ENCODE measurements at regions not wholly inside any gene's neighbourhood (a gene's known extent, or its start where the extent isn't known, plus 50 kb on each side); places are given as distances from the start of the nearest gene placed in this dataset.

- CTCF ChIA-PET = no interaction called here
These were observed 272.3 kb downstream of the TENT5A start for GRCh38 chr6:81480139-81480538.

GRCh38 chr6:81476881-81477280, 275.6 kb downstream of the TENT5A start:
- no peak for DNase-seq
- Mint-ChIP-seq H3K27me3 (ENCODE audit: low read depth) (no peaks in the 10 kb centered on the region), H3K4me1 (ENCODE audit: low read depth) (no peaks in the 10 kb centered on the region), H3K9me3 (no peaks in the 10 kb centered on the region), H3K27ac (no peak overlapping the region), H3K4me3 (no peak overlapping the region), H3K36me3 (ENCODE audit: low read depth) (no peaks in the 10 kb centered on the region)
- CTCF ChIA-PET = no interaction called here
- intact Hi-C loops (cut with micrococcal nuclease) = no loop called here

More at GRCh38 chr6:81480139-81480538, 272.3 kb downstream of the TENT5A start:
- no peak for DNase-seq
- Mint-ChIP-seq H3K9me3 (no peaks in the 10 kb centered on the region), H3K27me3 (ENCODE audit: low read depth) (no peaks in the 10 kb centered on the region), H3K4me3 (no peak overlapping the region), H3K27ac (no peak overlapping the region), H3K4me1 (ENCODE audit: low read depth) (no peaks in the 10 kb centered on the region), H3K36me3 (ENCODE audit: low read depth) (no peaks in the 10 kb centered on the region)
- intact Hi-C loops (cut with micrococcal nuclease) = no loop called here

- CTCF ChIA-PET = no interaction called here
- no peak overlapping the region for H3K27ac Mint-ChIP-seq
- H3K4me1 Mint-ChIP-seq (ENCODE audit: low read depth) = no peaks in the 10 kb centered on the region
- H3K36me3 Mint-ChIP-seq (ENCODE audit: low read depth) = no peaks in the 10 kb centered on the region
- H3K9me3 Mint-ChIP-seq = peaks cover 2% of the 10 kb centered on the region
- intact Hi-C loops (cut with micrococcal nuclease) = no loop called here
- H3K27me3 Mint-ChIP-seq (ENCODE audit: low read depth) = no peaks in the 10 kb centered on the region
- DNase-seq = no peak
- H3K4me3 Mint-ChIP-seq = no peak overlapping the region
These were observed 276.8 kb downstream of the TENT5A start for GRCh38 chr6:81475646-81476045.

GRCh38 chr6:81465859-81466258, 286.6 kb downstream of the TENT5A start:
- Mint-ChIP-seq H3K27me3 (ENCODE audit: low read depth) (no peaks in the 10 kb centered on the region), H3K4me3 (no peak overlapping the region), H3K27ac (no peak overlapping the region), H3K36me3 (ENCODE audit: low read depth) (no peaks in the 10 kb centered on the region), H3K4me1 (ENCODE audit: low read depth) (no peaks in the 10 kb centered on the region), H3K9me3 (peaks cover 8% of the 10 kb centered on the region)
- no peak for DNase-seq
- CTCF ChIA-PET = interaction anchor here (0.7 kb wide), 1 partner anchor 217 kb away, joined by 3 read pairs; no protein-coding TSS in a partner anchor
- intact Hi-C loops (cut with micrococcal nuclease) = loop anchor here (10.0 kb wide), 2 partner anchors 1131 to 1251 kb away; no protein-coding TSS in a partner anchor

GRCh38 chr6:81456416-81456815, 296.1 kb downstream of the TENT5A start:
- CTCF ChIA-PET = no interaction called here
- no peak for DNase-seq
- Mint-ChIP-seq H3K27ac (no peak overlapping the region), H3K36me3 (ENCODE audit: low read depth) (no peaks in the 10 kb centered on the region), H3K9me3 (peaks cover 1% of the 10 kb centered on the region), H3K27me3 (ENCODE audit: low read depth) (no peaks in the 10 kb centered on the region), H3K4me3 (no peak overlapping the region), H3K4me1 (ENCODE audit: low read depth) (no peaks in the 10 kb centered on the region)
- intact Hi-C loops (cut with micrococcal nuclease) = no loop called here

- no peak for DNase-seq
- Mint-ChIP-seq H3K27me3 (ENCODE audit: low read depth) (no peaks in the 10 kb centered on the region), H3K27ac (no peak overlapping the region), H3K4me1 (ENCODE audit: low read depth) (no peaks in the 10 kb centered on the region), H3K36me3 (ENCODE audit: low read depth) (no peaks in the 10 kb centered on the region), H3K9me3 (no peaks in the 10 kb centered on the region), H3K4me3 (no peak overlapping the region)
- intact Hi-C loops (cut with micrococcal nuclease) = no loop called here
- CTCF ChIA-PET = no interaction called here
These were observed 296.8 kb downstream of the TENT5A start for GRCh38 chr6:81455641-81456040.

- CTCF ChIA-PET = no interaction called here
- no peak overlapping the region for H3K27ac Mint-ChIP-seq
- intact Hi-C loops (cut with micrococcal nuclease) = loop anchor here (2.0 kb wide), 1 partner anchor 301 kb away; the partner anchor contains the start of gene TENT5A
- H3K4me3 Mint-ChIP-seq = no peak overlapping the region
- no peaks in the 10 kb centered on the region for H3K9me3 Mint-ChIP-seq
- no peaks in the 10 kb centered on the region for H3K36me3 Mint-ChIP-seq (ENCODE audit: low read depth)
- no peaks in the 10 kb centered on the region for H3K27me3 Mint-ChIP-seq (ENCODE audit: low read depth)
- H3K4me1 Mint-ChIP-seq (ENCODE audit: low read depth) = no peaks in the 10 kb centered on the region
- DNase-seq = no peak
These were observed 300.7 kb downstream of the TENT5A start for GRCh38 chr6:81451787-81452186.

GRCh38 chr6:81450180-81450579, 302.3 kb downstream of the TENT5A start:
- no peaks in the 10 kb centered on the region for H3K4me1 Mint-ChIP-seq (ENCODE audit: low read depth)
- H3K27me3 Mint-ChIP-seq (ENCODE audit: low read depth) = no peaks in the 10 kb centered on the region
- intact Hi-C loops (cut with micrococcal nuclease) = loop anchor here (2.0 kb wide), 1 partner anchor 303 kb away; the partner anchor contains the start of gene TENT5A
- DNase-seq = no peak
- no peak overlapping the region for H3K27ac Mint-ChIP-seq
- CTCF ChIA-PET = no interaction called here
- no peaks in the 10 kb centered on the region for H3K36me3 Mint-ChIP-seq (ENCODE audit: low read depth)
- H3K9me3 Mint-ChIP-seq = no peaks in the 10 kb centered on the region
- no peak overlapping the region for H3K4me3 Mint-ChIP-seq

- Mint-ChIP-seq H3K27ac (no peak overlapping the region), H3K27me3 (ENCODE audit: low read depth) (no peaks in the 10 kb centered on the region), H3K4me3 (no peak overlapping the region), H3K4me1 (ENCODE audit: low read depth) (no peaks in the 10 kb centered on the region), H3K9me3 (no peaks in the 10 kb centered on the region), H3K36me3 (ENCODE audit: low read depth) (no peaks in the 10 kb centered on the region)
- CTCF ChIA-PET = no interaction called here
- DNase-seq = no peak
- intact Hi-C loops (cut with micrococcal nuclease) = no loop called here
These were observed 306.0 kb downstream of the TENT5A start for GRCh38 chr6:81446509-81446908.

- Mint-ChIP-seq H3K36me3 (ENCODE audit: low read depth) (no peaks in the 10 kb centered on the region), H3K4me1 (ENCODE audit: low read depth) (no peaks in the 10 kb centered on the region), H3K4me3 (no peak overlapping the region), H3K27me3 (ENCODE audit: low read depth) (no peaks in the 10 kb centered on the region), H3K27ac (no peak overlapping the region), H3K9me3 (peaks cover 31% of the 10 kb centered on the region)
- intact Hi-C loops (cut with micrococcal nuclease) = no loop called here
- CTCF ChIA-PET = no interaction called here
- no peak for DNase-seq
These were observed 313.1 kb downstream of the TENT5A start for GRCh38 chr6:81439417-81439816.

GRCh38 chr6:81436990-81437389, 315.5 kb downstream of the TENT5A start:
- H3K4me3 Mint-ChIP-seq = no peak overlapping the region
- no peak for DNase-seq
- H3K4me1 Mint-ChIP-seq (ENCODE audit: low read depth) = no peaks in the 10 kb centered on the region
- CTCF ChIA-PET = interaction anchor here (0.6 kb wide), 1 partner anchor 16 kb away, joined by 3 read pairs; no protein-coding TSS in a partner anchor
- no peaks in the 10 kb centered on the region for H3K27me3 Mint-ChIP-seq (ENCODE audit: low read depth)
- H3K36me3 Mint-ChIP-seq (ENCODE audit: low read depth) = no peaks in the 10 kb centered on the region
- no peak overlapping the region for H3K27ac Mint-ChIP-seq
- H3K9me3 Mint-ChIP-seq = peaks cover 31% of the 10 kb centered on the region
- intact Hi-C loops (cut with micrococcal nuclease) = no loop called here

GRCh38 chr6:81413306-81413705, 339.2 kb downstream of the TENT5A start:
- intact Hi-C loops (cut with micrococcal nuclease) = no loop called here
- Mint-ChIP-seq H3K4me3 (no peak overlapping the region), H3K9me3 (no peaks in the 10 kb centered on the region), H3K36me3 (ENCODE audit: low read depth) (no peaks in the 10 kb centered on the region), H3K27me3 (ENCODE audit: low read depth) (no peaks in the 10 kb centered on the region), H3K4me1 (ENCODE audit: low read depth) (no peaks in the 10 kb centered on the region), H3K27ac (no peak overlapping the region)
- CTCF ChIA-PET = no interaction called here
- DNase-seq = no peak

- Mint-ChIP-seq H3K27ac (no peak overlapping the region), H3K27me3 (ENCODE audit: low read depth) (no peaks in the 10 kb centered on the region), H3K9me3 (peaks cover 5% of the 10 kb centered on the region), H3K4me1 (ENCODE audit: low read depth) (no peaks in the 10 kb centered on the region), H3K36me3 (ENCODE audit: low read depth) (no peaks in the 10 kb centered on the region), H3K4me3 (no peak overlapping the region)
- CTCF ChIA-PET = interaction anchor here (0.7 kb wide), 1 partner anchor 1069 kb away, joined by 3 read pairs; no protein-coding TSS in a partner anchor
- intact Hi-C loops (cut with micrococcal nuclease) = no loop called here
- no peak for DNase-seq
These were observed 350.4 kb downstream of the TENT5A start for GRCh38 chr6:81401970-81402690.
